SJCRH30 (cell line): ENCODE measurements at regions not wholly inside any gene's neighbourhood (a gene's known extent, or its start where the extent isn't known, plus 50 kb on each side); places are given as distances from the start of the nearest gene placed in this dataset.
"Not testable (repeated sequence)": the region's sequence is repeated elsewhere in the genome, so short reads cannot be mapped to it uniquely, and the experiment has no call there.

Experiments used
- DNase-seq, 2 experiments: peaks; one replicate each; pipeline ENCODE4 v3.0.0-alpha.2; 2015 to 2020
- H3K27ac ChIP-seq: fragments of 250-450 bp; sonication (Bioruptor Pico); 2 replicates; pipeline ENCODE4 v1.5.1; 2020; ENCODE audit warnings: mild to moderate bottlenecking, moderate library complexity
- H3K27me3 ChIP-seq: fragments of 250-450 bp; sonication (Bioruptor Pico); 2 replicates; pipeline ENCODE4 v1.5.1; 2020; ENCODE audit warnings: mild to moderate bottlenecking, moderate library complexity
- H3K36me3 ChIP-seq: fragments of 250-450 bp; sonication (Bioruptor Pico); 2 replicates; pipeline ENCODE4 v1.5.1; 2020; ENCODE audit warnings: mild to moderate bottlenecking, moderate library complexity
- H3K4me1 ChIP-seq: fragments of 250-450 bp; sonication (Bioruptor Pico); 2 replicates; pipeline ENCODE4 v1.5.1; 2020; ENCODE audit warnings: mild to moderate bottlenecking, moderate library complexity
- H3K4me3 ChIP-seq: fragments of 250-450 bp; sonication (Bioruptor Pico); 2 replicates; pipeline ENCODE4 v1.5.1; 2020; ENCODE audit warnings: mild to moderate bottlenecking, moderate library complexity
- H3K9me3 ChIP-seq: fragments of 250-450 bp; sonication (Bioruptor Pico); replicated peaks from 2 replicates; pipeline ENCODE4 v1.5.1; 2020; ENCODE audit warnings: mild to moderate bottlenecking, moderate library complexity

GRCh38 chr3:86887876-86888275 is 103.1 kb downstream of the VGLL3 start:
- Histone ChIP-seq H3K36me3 (no peaks in the 10 kb centered on the region), H3K27ac (no peak overlapping the region), H3K4me3 (no peak overlapping the region), H3K4me1 (peaks cover 10% of the 10 kb centered on the region; the same call in 1 of the 2 replicates), H3K9me3 (no peaks in the 10 kb centered on the region), H3K27me3 (no peaks in the 10 kb centered on the region)
- DNase-seq: no peak

GRCh38 chr3:86880066-86880465 is 110.9 kb downstream of the VGLL3 start:
- peaks cover 2% of the 10 kb centered on the region; the same call in 1 of the 2 replicates for H3K9me3 ChIP-seq
- no peaks in the 10 kb centered on the region for H3K4me1 ChIP-seq
- H3K27ac ChIP-seq: no peak overlapping the region
- H3K4me3 ChIP-seq: no peak overlapping the region
- H3K27me3 ChIP-seq: no peaks in the 10 kb centered on the region
- DNase-seq: no peak
- H3K36me3 ChIP-seq: no peaks in the 10 kb centered on the region

DNA sequence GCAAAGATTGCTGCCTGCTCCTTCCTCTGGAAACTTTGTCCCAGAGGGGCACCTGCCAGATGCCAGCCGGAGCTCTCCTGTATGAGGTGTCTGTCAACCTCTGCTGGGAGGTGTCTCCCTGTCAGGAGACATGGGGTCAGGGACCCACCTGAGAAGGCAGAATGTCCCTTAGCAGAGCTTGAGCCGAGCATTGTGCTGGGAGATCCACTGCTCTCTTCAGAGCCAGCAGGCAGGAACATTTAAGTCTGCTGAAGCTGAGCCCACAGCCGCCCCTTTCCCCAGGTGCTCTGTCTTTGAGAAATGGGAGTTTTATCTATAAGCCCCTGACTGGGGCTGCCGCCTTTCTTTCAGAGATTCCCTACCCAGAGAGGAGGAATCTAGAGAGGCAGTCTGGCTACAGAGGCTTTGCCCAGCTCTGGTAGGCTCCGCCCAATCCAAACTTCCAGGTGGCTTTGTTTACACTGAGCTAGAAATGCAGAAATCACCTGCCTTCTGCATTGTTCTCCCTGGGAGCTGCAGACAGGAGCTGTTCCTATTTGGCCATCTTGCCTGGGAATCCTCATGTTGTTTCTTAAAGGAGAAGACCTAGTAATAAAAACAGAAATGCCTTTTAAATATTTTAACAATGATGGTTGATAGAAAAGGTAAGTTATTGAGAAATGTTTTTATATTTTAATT is 114.3 kb downstream of the VGLL3 start:
- not testable (repeated sequence) for DNase-seq, H3K36me3 ChIP-seq, H3K9me3 ChIP-seq, H3K4me1 ChIP-seq, H3K4me3 ChIP-seq, H3K27me3 ChIP-seq, H3K27ac ChIP-seq

DNA sequence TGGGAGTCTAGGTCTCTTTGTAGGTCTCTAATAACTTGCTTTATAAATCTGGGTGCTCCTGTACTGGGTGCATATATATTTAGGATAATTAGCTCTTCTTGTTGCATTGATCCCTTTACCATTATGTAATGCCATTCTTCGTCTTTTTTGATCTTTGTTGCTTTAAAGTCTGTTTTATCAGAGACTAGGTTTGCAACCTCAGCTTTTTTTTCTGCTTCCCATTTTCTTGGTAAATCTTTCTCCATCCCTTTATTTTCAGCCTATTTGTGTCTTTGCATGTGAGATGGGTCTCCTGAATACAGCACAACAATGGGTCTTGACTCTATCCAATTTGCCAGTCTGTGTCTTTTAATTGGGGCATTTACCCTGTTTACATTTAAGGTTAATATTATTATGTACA is 116.2 kb downstream of the VGLL3 start:
- not testable (repeated sequence) for H3K9me3 ChIP-seq, H3K27ac ChIP-seq, DNase-seq, H3K4me3 ChIP-seq, H3K36me3 ChIP-seq, H3K27me3 ChIP-seq
- H3K4me1 ChIP-seq: peaks cover 12% of the 10 kb centered on the region

- Histone ChIP-seq H3K27me3 (no peaks in the 10 kb centered on the region), H3K9me3 (peaks cover 4% of the 10 kb centered on the region), H3K4me3 (no peak overlapping the region), H3K27ac (peak overlapping the region; percentile 97), H3K4me1 (peaks cover 49% of the 10 kb centered on the region), H3K36me3 (no peaks in the 10 kb centered on the region)
- peak; percentile 90 to 98 for DNase-seq
Observed at GRCh38 chr3:86869566-86869965, 121.4 kb downstream of the VGLL3 start.

DNA sequence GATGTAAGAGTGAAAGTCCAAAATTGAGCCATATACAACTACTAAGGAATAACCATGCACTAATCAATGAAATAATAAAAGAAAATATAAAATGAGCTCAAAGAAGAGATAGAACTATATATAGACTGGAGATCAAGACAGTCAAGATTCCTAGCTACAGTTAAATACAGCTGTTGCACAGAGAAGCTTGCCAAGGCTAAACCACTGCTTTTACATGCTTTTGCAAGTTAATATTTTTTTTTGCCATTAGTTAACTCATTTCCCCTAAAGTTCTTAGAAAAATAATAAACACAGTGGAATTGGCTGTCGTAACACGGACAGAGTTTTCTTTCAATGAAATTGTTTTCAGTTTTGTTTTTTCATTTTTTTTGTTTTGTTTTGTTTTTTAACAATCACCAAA is 123.0 kb downstream of the VGLL3 start:
- Histone ChIP-seq H3K9me3 (peaks cover 8% of the 10 kb centered on the region), H3K4me1 (peaks cover 49% of the 10 kb centered on the region), H3K27me3 (no peaks in the 10 kb centered on the region), H3K36me3 (no peaks in the 10 kb centered on the region), H3K27ac (peak overlapping the region; percentile 97), H3K4me3 (no peak overlapping the region)
- DNase-seq: peak; percentile 40 to 71

DNA sequence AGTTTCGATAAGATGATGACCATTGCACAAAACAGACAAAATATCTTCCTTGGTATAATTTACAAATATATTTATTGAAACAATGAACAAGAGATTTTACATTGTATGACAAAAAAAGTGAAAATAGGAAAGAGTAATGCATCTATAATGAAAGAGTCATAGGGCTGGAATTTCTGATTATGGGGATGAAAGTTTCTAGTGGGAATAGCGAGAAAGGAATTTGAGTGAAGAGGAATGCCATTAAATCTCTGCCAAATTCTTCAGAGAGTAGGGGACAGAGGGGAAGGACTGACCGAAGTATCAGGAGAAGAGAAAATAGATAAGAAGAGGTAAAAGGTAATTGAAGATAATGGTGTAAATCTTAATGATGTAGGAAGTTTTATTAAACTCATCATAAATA is 125.4 kb downstream of the VGLL3 start:
- H3K27me3 ChIP-seq: no peaks in the 10 kb centered on the region
- no peaks in the 10 kb centered on the region for H3K36me3 ChIP-seq
- H3K9me3 ChIP-seq: peaks cover 4% of the 10 kb centered on the region
- peaks cover 44% of the 10 kb centered on the region for H3K4me1 ChIP-seq
- no peak overlapping the region for H3K4me3 ChIP-seq
- DNase-seq: no peak
- peak overlapping the region; percentile 16 for H3K27ac ChIP-seq

- H3K27me3 ChIP-seq: no peaks in the 10 kb centered on the region
- DNase-seq: no peak
- no peaks in the 10 kb centered on the region for H3K36me3 ChIP-seq
- no peak overlapping the region for H3K4me3 ChIP-seq
- peaks cover 2% of the 10 kb centered on the region; the same call in 1 of the 2 replicates for H3K9me3 ChIP-seq
- H3K4me1 ChIP-seq: peaks cover 12% of the 10 kb centered on the region
- no peak overlapping the region for H3K27ac ChIP-seq
Observed at GRCh38 chr3:86856711-86857110, 134.2 kb downstream of the VGLL3 start.

DNA sequence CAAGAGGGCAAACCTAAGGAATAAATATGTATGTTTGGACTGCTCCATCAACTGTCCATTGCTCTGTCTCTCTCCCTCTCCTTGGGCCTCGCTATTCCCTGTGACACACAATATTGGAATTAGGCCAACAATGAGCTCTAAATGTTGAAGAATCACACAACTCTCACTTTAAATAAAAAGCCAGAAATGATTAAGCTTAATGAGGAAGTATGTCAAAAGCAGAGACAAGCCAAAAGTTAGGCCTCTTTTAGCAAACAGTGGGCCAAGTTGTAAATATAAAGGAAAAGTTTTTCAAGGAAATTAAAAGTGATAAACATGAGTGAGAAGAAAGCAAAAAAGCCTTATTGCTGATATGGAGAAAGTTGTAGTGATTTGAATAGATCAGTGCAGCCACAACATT is 141.0 kb downstream of the VGLL3 start:
- Histone ChIP-seq H3K27me3 (no peaks in the 10 kb centered on the region), H3K36me3 (no peaks in the 10 kb centered on the region), H3K27ac (no peak overlapping the region), H3K9me3 (0 out of 2 replicates have a peak, but pooled peaks cover 5% of the 10 kb centered on the region), H3K4me3 (no peak overlapping the region), H3K4me1 (peaks cover 11% of the 10 kb centered on the region)
- DNase-seq: no peak

DNA sequence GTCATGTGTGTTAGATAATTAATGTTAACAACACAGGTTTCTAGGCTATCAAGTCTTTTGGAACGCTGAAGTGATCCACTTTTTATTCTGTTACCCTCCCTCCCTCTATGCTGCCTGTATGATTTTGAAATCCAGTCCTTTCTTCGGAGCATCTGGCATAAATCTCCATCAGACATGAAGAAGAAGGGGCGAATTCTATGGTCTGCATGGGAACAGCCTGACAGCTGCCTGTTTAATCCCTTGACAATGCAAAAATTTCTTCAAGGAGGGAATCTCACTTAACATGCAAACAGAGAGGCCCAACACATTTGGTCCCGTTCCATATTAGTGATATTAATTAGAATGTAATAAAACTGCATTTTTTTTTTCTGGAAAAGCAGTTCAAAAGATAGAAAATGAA is 145.2 kb downstream of the VGLL3 start:
- Histone ChIP-seq H3K27ac (no peak overlapping the region), H3K9me3 (0 out of 2 replicates have a peak, but pooled peaks cover 3% of the 10 kb centered on the region), H3K4me3 (no peak overlapping the region), H3K4me1 (peaks cover 9% of the 10 kb centered on the region), H3K27me3 (no peaks in the 10 kb centered on the region), H3K36me3 (no peaks in the 10 kb centered on the region)
- peak in 1 of 2 experiments; percentile 27 for DNase-seq

DNA sequence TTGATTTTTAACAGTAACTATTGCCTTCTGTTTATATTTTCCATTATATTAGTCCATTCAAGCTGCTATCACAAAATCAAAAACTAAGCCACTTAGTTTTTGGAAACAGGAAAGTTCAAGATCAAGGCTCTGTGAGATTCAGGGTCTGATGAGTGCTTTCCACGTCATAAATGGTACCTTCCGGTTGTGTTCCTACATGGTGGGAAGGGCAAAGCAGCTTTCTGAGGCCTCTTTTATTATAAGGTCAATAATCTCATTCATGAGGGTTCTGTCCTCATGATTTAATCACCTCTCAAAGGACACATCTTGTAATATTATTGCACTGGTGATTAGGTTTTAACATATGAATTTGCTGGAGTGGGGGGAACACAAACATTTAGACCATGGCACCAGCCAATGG is 152.0 kb downstream of the VGLL3 start:
- DNase-seq: no peak
- no peaks in the 10 kb centered on the region for H3K27me3 ChIP-seq
- no peaks in the 10 kb centered on the region for H3K36me3 ChIP-seq
- H3K27ac ChIP-seq: no peak overlapping the region
- no peak overlapping the region for H3K4me3 ChIP-seq
- H3K9me3 ChIP-seq: peaks cover 4% of the 10 kb centered on the region; the same call in 1 of the 2 replicates
- H3K4me1 ChIP-seq: no peaks in the 10 kb centered on the region

DNA sequence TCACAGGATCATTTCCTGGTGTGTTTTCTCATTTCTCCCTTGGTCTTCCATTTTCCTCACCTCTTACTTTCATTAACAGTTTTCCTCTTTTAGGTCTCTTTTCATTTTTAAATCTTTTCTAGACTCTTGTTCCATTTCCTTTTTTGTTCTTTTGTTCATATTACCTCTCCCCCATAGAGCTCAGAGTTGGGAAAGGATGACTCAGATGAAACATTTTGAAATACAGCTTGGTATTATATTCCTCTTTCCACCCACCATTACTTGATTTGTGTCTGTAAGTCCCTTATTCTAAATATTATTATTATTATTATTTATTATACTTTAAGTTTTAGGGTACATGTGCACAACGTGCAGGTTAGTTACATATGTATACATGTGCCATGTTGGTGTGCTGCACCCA is 153.1 kb downstream of the VGLL3 start:
- no peaks in the 10 kb centered on the region for H3K36me3 ChIP-seq
- H3K4me3 ChIP-seq: no peak overlapping the region
- no peak overlapping the region for H3K27ac ChIP-seq
- H3K4me1 ChIP-seq: no peaks in the 10 kb centered on the region
- H3K27me3 ChIP-seq: no peaks in the 10 kb centered on the region
- peaks cover 4% of the 10 kb centered on the region; the same call in 1 of the 2 replicates for H3K9me3 ChIP-seq
- DNase-seq: no peak

DNA sequence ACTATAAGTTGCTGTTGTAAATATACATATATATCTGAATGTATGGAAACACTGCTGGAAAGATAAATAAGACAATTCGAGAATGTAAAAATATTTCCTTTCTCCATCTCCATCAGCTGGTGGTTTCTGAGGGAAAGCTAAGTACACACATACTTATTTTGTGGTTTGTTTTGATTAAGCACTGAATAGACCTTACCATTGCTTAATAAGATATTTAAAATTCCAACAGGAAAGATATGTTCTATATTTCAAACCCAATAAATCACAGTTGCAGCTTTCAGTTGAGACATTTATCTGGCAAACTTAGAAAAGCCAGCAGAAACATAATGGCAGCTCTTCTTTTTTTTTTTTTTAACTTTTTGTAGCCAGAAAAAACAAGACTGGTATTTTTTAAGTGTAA is 160.4 kb downstream of the VGLL3 start:
- H3K27ac ChIP-seq: no peak overlapping the region
- H3K4me3 ChIP-seq: no peak overlapping the region
- H3K27me3 ChIP-seq: no peaks in the 10 kb centered on the region
- peak in 1 of 2 experiments; percentile 9 for DNase-seq
- H3K4me1 ChIP-seq: peaks cover 13% of the 10 kb centered on the region; the same call in 1 of the 2 replicates
- H3K36me3 ChIP-seq: no peaks in the 10 kb centered on the region
- H3K9me3 ChIP-seq: no peaks in the 10 kb centered on the region

GRCh38 chr3:86828751-86829150 is 162.2 kb downstream of the VGLL3 start:
- Histone ChIP-seq H3K27me3 (no peaks in the 10 kb centered on the region), H3K27ac (no peak overlapping the region), H3K36me3 (no peaks in the 10 kb centered on the region), H3K4me3 (no peak overlapping the region), H3K9me3 (no peaks in the 10 kb centered on the region), H3K4me1 (peaks cover 13% of the 10 kb centered on the region; the same call in 1 of the 2 replicates)
- DNase-seq: peak in 1 of 2 experiments; percentile 18

DNA sequence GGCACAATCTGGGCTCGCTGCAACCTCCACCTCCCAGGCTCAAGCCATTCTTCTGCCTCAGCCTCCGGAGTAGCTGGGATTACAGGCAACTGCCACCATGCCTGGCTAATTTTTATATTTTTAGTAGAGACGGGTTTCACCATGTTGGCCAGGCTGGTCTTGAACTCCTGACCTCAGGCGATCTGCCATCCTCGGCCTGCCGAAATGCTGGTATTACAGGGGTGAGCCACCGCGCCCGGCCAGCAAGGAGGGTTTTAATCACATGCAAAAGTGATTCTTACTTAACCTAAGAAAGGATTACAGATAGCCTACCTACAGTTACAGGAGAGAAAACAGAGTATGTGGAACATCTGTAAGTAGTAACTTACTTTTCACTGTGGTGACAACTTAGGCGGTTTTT is 163.4 kb downstream of the VGLL3 start:
- H3K27ac ChIP-seq, DNase-seq, H3K27me3 ChIP-seq, H3K4me3 ChIP-seq, H3K9me3 ChIP-seq, H3K36me3 ChIP-seq: not testable (repeated sequence)
- peaks cover 13% of the 10 kb centered on the region; the same call in 1 of the 2 replicates for H3K4me1 ChIP-seq

- no peak overlapping the region for H3K27ac ChIP-seq
- no peak for DNase-seq
- H3K27me3 ChIP-seq: no peaks in the 10 kb centered on the region
Observed at GRCh38 chr3:86826292-86826691, 164.7 kb downstream of the VGLL3 start.

More at GRCh38 chr3:86826292-86826691, 164.7 kb downstream of the VGLL3 start:
- no peaks in the 10 kb centered on the region for H3K9me3 ChIP-seq
- H3K4me3 ChIP-seq: no peak overlapping the region
- H3K4me1 ChIP-seq: peaks cover 13% of the 10 kb centered on the region; the same call in 1 of the 2 replicates
- no peaks in the 10 kb centered on the region for H3K36me3 ChIP-seq
